ENCODE measurements at regions not wholly inside any gene's neighbourhood (a gene's known extent, or its start where the extent isn't known, plus 50 kb on each side); places are given as distances from the start of the nearest gene placed in this dataset. TPM values are rescaled to one million over a fixed set of nuclear protein-coding genes. Genes with fewer than 3 reads are reported as not detected.

DNA sequence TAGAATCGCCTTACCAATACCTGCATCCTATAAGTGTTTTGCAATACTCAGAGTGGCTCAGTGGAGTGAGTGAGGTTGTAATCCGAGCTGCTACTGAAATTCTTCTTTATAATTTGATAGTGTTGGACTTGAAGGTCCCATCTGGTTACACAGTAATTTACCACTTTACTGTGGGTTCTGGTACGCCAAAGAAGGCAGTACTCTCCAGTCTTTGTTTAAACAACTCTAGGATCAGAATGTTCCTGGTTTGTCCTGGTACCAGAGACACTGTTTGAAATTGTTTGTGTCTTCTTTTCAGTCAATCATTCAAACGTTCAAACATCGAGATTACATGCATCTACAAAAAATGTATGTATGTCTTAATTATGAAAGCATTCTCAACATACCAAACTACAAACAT, 51.3 kb upstream of the AMN1 start (continued):
- TF ChIP-seq, protein P1, sequence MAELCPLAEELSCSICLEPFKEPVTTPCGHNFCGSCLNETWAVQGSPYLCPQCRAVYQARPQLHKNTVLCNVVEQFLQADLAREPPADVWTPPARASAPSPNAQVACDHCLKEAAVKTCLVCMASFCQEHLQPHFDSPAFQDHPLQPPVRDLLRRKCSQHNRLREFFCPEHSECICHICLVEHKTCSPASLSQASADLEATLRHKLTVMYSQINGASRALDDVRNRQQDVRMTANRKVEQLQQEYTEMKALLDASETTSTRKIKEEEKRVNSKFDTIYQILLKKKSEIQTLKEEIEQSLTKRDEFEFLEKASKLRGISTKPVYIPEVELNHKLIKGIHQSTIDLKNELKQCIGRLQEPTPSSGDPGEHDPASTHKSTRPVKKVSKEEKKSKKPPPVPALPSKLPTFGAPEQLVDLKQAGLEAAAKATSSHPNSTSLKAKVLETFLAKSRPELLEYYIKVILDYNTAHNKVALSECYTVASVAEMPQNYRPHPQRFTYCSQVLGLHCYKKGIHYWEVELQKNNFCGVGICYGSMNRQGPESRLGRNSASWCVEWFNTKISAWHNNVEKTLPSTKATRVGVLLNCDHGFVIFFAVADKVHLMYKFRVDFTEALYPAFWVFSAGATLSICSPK (IDR thresholded peaks at IDR 0.05; ENCODE audit: borderline replicate concordance): no peak
- no peak for TF ChIP-seq NFXL1 (CRISPR knock-in tag; IDR thresholded peaks at IDR 0.05)
- no peak for TF ChIP-seq TOE1 (IDR thresholded peaks at IDR 0.05; ENCODE audit: borderline replicate concordance)
- no peak for TF ChIP-seq TOE1 (CRISPR knock-in tag; IDR thresholded peaks at IDR 0.05; ENCODE audit: borderline replicate concordance, low read depth)

DNA sequence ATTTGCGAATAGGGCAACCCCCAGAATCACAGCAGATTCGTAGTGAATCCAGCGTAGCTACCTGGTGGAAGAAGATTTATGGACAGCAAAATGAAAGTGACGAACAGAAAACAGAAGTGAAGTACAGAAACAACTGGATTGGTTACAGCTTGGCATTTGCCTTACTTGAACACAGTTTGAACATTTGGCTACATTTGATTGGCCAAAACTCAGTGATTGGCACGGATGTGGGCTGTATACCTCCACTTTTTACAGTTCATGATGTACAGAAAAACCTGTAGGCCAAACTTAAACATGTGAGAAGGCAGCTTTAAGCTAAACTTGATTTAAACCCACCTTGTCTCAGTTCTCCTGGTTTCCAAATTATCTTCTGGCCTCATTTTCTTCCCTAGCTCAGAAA, 49.9 kb upstream of the AMN1 start:
- Histone ChIP-seq H4K20me1 (replicated peaks; ENCODE audit: control insufficient read depth, insufficient read depth, low read length) (no peaks in the 10 kb centered on the region), H3K4me2 (ENCODE audit: insufficient read depth, low read length) (no peak overlapping the region), H3K79me2 (ENCODE audit: control insufficient read depth, insufficient read depth, low read length) (no peaks in the 10 kb centered on the region), H3K27me3 (ENCODE audit: control insufficient read depth in 2 of 2, insufficient read depth in 2 of 2, low read length in 2 of 2) (no peaks in the 10 kb centered on the region), H3K4me1 (replicated peaks in 1 of 2; ENCODE audit: control insufficient read depth in 2 of 2, insufficient read depth in 2 of 2, low read length in 2 of 2) (peaks cover 0 to 4% of the 10 kb centered on the region in 2 experiments; a peak in 2 of 5 replicates), H3K4me3 (no peak overlapping the region), H3K36me3 (ENCODE audit: control insufficient read depth, insufficient read depth, low read length) (no peaks in the 10 kb centered on the region), H3K9me3 (replicated peaks; ENCODE audit: control insufficient read depth, insufficient read depth, low read depth, low read length) (no peaks in the 10 kb centered on the region), H3K27ac (ENCODE audit: extremely low read depth, low read depth, low read length) (no peak overlapping the region), H3K9ac (ENCODE audit: insufficient read depth in 1 of 2, low read depth in 2 of 2, low read length in 2 of 2) (no peak overlapping the region), H3K9me1 (ENCODE audit: control insufficient read depth, insufficient read depth, low read length) (no peaks in the 10 kb centered on the region), H2AFZ (ENCODE audit: low read depth, low read length) (peak overlapping the region; percentile 38; the same call in 1 of the 2 replicates)
- ChIA-PET CTCF (ENCODE audit: low intra/inter-chr PET ratio) (interaction anchor here (0.7 kb wide), 1 partner anchor 1965 kb away, joined by 3 read pairs; no protein-coding TSS in a partner anchor), POLR2A (interaction anchor here (1.1 kb wide), 1 partner anchor 12 kb away, joined by 4 read pairs; no protein-coding TSS in a partner anchor)
- no peak for DNase-seq (ENCODE audit: extremely low read depth in 1 of 4, low spot score in 3 of 4)
- intact Hi-C loops (cut with micrococcal nuclease): no loop called here
- no peak for ATAC-seq
- FAIRE-seq: no peak
- in situ Hi-C loops (cut with MboI): no loop called here
- WGBS (ENCODE audit: insufficient coverage, low coverage, missing lambda C conversion rate): 51% methylated on average over 5 of the region's 5 CpGs
- BruUV-seq (replicated peaks): no TSS peak
- TF ChIP-seq SRSF1 (IDR thresholded peaks at IDR 0.05; ENCODE audit: low read depth, low read length) (no peak), ELF2 (CRISPR knock-in tag; IDR thresholded peaks at IDR 0.05) (no peak)
- TF ChIP-seq, protein P2, sequence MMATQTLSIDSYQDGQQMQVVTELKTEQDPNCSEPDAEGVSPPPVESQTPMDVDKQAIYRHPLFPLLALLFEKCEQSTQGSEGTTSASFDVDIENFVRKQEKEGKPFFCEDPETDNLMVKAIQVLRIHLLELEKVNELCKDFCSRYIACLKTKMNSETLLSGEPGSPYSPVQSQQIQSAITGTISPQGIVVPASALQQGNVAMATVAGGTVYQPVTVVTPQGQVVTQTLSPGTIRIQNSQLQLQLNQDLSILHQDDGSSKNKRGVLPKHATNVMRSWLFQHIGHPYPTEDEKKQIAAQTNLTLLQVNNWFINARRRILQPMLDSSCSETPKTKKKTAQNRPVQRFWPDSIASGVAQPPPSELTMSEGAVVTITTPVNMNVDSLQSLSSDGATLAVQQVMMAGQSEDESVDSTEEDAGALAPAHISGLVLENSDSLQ (IDR thresholded peaks at IDR 0.05): peak; percentile 58

Small RNA genes lying in the stretch of these regions (small RNA-seq; reads per million reads assigned to genes)
- gene RF00402: not detected
- gene RNU6-1069P: not detected

Measured in K562 (cell line).